ENCODE measurements at regions not wholly inside any gene's neighbourhood (a gene's known extent, or its start where the extent isn't known, plus 50 kb on each side); places are given as distances from the start of the nearest gene placed in this dataset.

GRCh38 chr7:22586101-22586785 is 86.3 kb upstream of the STEAP1B start:
- DNase-seq = no peak

DNA sequence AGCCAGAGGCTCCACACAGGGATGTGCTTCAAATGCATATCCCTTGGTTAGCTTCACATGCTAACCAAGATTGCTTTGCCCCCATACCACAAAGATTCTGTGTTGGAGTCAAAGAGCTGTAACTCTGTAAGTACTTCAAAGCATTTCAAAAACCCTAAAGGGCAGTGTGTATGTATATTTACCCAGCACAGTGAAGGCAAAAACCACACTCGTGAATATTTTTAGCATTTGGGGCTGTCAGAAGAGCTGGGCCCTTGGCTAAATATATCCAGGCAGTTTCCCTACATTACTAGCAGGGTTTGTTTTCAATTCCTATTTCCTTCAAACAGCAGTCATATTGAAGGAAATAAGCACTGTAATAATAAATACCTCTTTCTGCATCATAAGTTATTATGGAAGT is 84.2 kb upstream of the STEAP1B start:
- DNase-seq = no peak

- DNase-seq = no peak
Measured at GRCh38 chr7:22582863-22583622, 83.1 kb upstream of the STEAP1B start.

DNA sequence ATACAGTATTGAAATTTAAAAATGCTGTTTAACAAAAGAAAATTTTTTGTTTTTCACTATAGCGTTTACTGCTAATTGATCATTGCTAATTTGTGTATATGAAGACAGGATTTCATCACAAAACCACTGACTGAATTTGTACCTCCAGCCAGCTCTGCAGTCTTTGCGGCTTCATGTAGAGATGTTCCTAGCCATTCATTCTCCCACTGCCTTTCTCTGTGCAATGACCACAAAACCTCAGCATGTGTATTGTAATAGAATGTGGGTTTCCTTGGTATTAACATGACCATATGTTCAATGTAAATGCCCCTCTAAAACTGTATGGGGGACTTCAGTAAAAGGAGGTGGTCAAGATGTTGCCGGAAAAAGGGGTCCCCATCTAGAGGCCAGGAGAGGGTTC is 81.1 kb upstream of the STEAP1B start:
- no peak for DNase-seq

- DNase-seq = no peak
Measured at GRCh38 chr7:22579961-22580360, 80.0 kb upstream of the STEAP1B start.

- no peak for DNase-seq
Measured at GRCh38 chr7:22578007-22578733, 78.2 kb upstream of the STEAP1B start.

- DNase-seq = no peak
Measured at GRCh38 chr7:22577470-22578001, 77.5 kb upstream of the STEAP1B start.

GRCh38 chr7:22576612-22577469 is 76.9 kb upstream of the STEAP1B start:
- DNase-seq = no peak

DNA sequence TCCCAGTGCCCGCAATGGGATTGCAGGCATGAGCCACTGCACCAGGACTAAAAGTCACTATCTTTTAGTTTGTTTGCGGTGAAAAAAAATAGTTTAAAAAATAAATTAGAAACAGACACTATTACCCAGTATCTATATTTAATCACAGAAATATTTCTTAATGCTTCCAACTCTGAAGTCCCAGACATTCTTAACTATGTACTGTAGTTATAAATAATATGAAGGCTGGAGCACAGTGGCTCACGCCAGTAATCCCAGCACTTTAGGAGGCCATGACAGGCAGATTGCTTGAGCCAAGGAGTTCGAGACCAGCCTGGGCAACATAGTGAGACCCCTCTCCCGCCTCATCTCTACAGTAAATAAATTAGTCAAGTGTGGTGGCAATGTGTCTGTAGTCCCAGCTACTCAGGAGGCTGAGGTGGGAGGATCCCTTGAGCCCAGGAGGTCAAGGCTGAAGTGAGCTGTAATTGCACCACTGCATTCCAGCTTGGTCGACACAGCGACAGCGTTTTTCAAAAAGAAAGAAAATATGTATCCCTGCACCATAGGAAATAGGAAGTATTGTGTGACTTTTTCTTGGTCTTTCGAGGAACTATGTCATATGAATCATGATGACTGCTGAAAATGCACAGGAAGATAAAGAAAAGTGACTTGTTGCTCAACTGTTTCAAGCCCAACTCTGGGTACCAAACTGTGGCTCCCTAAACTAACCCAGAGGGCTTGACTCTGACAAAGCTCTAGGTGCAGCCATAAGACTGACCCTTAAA is 74.9 kb upstream of the STEAP1B start:
- DNase-seq = no peak

- no peak for DNase-seq
Measured at GRCh38 chr7:22572937-22573336, 72.9 kb upstream of the STEAP1B start.

GRCh38 chr7:22572292-22572691 is 72.3 kb upstream of the STEAP1B start:
- no peak for DNase-seq

- DNase-seq = no peak
Measured at GRCh38 chr7:22571766-22572165, 71.8 kb upstream of the STEAP1B start.

DNA sequence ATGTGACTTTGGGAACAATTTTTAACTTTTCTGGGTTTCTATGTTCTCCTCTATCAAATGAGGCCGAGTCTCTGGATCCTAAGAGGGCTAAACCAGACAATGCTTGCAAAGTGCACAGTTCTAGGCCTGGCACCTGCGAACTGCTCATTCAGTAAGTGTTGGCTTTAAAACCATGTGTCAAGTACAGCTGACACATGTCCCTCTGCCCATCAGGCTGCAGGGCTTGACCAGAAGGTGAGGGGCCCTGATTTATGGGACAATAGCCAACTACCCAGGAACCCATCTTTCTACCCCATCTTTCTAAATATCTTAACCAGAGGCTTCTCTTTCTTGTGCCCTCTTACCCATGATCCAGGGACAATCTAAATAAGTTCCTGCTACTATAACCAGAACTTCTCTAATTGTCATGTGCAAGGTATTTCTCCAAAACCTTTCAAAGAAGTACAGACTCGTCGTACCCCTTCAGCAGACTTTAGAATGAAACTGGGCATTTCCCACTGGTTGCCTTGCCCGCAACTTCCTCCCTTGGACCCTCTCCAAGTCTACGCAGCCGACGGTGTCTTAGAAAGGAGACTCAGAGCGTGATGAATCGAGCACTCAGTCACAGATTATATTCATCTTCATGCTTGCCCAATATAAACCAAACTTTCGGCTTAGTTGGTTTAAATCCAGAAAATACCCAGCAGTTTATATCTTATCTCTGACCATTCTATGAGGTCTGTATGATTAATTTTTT is 69.8 kb upstream of the STEAP1B start:
- DNase-seq = no peak

- no peak for DNase-seq
Measured at GRCh38 chr7:22566592-22566991, 66.6 kb upstream of the STEAP1B start.

DNA sequence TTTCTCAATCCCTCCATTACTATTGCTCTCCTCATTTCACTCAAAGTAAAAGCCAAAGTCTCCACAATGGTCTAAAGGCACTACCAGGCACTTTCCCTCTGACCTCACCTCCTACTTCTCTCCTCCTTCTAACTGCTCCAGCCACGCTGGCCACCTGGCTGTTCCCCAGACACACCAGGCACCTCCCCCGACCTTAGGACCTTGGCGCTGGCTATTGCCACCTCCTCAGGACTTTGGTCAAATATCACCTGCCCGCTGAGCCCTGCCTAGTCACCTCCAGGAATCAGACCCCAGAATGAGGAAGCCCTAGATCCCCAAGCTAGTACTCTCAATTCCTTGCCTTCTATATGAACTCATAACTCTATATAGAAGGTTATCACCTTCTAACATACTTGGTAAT is 66.2 kb upstream of the STEAP1B start:
- no peak for DNase-seq

DNA sequence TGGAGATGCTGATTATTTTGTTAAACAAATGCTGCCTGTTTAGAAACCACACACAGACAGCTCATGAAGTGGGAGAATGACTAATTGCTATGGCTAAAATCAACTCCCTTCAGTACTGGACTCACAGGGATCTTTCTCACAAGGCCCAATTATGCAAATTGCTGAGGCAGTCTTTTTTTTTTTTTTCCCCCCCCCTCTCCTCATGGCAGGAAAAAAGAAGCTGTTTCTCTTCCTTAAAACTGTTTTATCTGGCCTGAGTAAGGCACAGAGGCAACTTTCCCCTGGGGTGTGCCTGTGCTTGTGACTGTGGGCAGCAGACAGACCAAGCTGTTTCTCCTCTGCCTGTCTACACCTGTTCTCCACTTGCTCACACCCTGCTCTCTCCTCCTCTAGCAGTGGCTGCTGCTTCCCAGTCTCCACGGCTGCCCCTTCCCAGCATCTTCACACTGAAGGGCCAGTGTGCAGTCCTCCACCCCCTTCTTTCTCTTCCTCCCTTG is 65.4 kb upstream of the STEAP1B start:
- no peak for DNase-seq

- no peak for DNase-seq
Measured at GRCh38 chr7:22564511-22565045, 64.6 kb upstream of the STEAP1B start.

- no peak for DNase-seq
Measured at GRCh38 chr7:22563621-22564241, 63.7 kb upstream of the STEAP1B start.

DNA sequence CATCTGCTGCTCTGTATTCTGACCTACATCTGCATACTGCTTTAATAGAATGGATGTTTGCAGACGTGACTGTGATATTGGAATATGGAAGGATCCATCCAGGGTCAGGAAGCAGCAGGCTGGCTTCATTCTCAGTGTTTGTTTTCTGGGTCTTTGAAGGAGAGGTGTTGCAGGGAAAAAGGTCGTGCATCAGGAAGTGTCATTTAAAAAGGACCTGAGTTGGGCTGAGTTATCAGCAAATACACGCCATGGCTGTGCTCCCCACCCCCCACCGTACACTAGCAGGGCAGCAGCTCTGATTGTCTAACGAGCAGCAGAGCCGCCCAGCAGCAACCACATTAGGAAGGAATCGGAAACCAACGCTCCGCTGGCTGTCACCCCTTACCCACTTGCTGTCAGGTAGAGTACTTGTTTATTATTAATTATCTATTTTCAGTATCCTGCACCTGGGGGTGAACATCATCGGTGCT is 63.1 kb upstream of the STEAP1B start:
- DNase-seq = no peak
